ENCODE measurements at regions not wholly inside any gene's neighbourhood (a gene's known extent, or its start where the extent isn't known, plus 50 kb on each side); places are given as distances from the start of the nearest gene placed in this dataset.

DNA sequence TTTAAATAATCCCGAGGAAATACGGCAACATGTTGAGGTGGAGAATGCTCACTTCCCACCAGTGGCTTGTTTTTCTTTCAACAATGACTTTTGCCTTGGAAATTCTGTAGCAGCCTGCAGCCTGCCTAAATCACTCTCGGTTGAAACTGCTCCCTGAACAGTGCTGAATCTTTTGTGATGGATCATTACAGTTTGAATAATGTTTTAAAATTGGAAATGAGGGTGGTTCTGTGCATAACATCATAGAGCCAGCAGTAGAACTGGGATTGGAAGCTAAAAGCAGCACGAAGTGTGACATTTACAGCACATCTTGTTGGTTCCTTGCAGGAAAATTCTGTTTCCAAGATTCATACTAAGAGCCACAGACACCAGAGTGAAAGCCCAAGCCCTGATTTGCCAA is 74.1 kb upstream of the GPR12 start:
- Histone ChIP-seq H3K36me3 (ENCODE audit: control insufficient read depth, low read length) (no peaks in the 10 kb centered on the region), H3K9me2 (replicated peaks; ENCODE audit: control insufficient read depth, low read length) (no peaks in the 10 kb centered on the region), H4K20me1 (ENCODE audit: control insufficient read depth, insufficient read depth, low read depth, low read length) (no peaks in the 10 kb centered on the region), H3K4me2 (ENCODE audit: low read length) (no peak overlapping the region), H3K4me1 (ENCODE audit: control insufficient read depth, low read length) (no peaks in the 10 kb centered on the region), H3K9me3 (ENCODE audit: control insufficient read depth, insufficient read depth, low read length) (no peaks in the 10 kb centered on the region), H3K27me3 (ENCODE audit: control insufficient read depth, low read length) (peaks cover 10% of the 10 kb centered on the region; the same call in 1 of the 2 replicates), H3K79me2 (ENCODE audit: control insufficient read depth, low read length) (no peaks in the 10 kb centered on the region), H3K4me3 (ENCODE audit: low read length) (no peak overlapping the region), H3K27ac (ENCODE audit: low read depth, low read length) (no peak overlapping the region), H3F3A (ENCODE audit: control insufficient read depth, insufficient read depth) (no peaks in the 10 kb centered on the region)
- TF ChIP-seq EZH2phosphoT487 (IDR thresholded peaks at IDR 0.05; ENCODE audit: borderline replicate concordance, low read length) (no peak), CTCF (IDR thresholded peaks at IDR 0.05; ENCODE audit: low read depth, low read length, poor library complexity, severe bottlenecking) (no peak)

DNA sequence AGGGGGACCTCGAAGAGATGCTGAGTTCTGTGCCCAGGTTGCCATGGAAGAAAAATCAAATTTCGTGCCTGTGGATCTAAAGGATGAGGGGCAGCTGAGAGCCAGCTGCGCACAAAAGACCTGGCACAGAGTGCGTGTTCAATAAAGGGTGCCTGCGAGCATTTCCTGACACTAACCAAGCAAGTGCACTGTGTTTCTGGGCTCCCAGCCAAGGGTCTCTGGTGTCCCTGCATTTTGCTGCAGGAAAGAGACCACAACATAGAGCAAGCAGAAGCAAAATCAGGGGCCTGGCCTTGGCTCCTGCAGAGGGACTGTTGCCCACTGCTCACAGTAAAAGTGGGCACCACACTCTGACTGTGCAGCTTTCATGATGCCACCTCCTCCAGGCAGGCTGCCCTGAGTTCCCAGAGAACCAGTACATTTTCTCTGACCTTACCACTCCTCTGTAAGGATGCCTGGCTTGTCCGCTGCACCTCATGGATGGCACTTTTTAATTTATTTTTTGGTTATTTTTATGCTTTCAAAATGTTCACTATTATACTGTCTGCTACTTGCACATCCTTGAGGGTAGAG is 70.8 kb upstream of the GPR12 start:
- H3K9me3 ChIP-seq (ENCODE audit: control insufficient read depth, insufficient read depth, low read length): no peaks in the 10 kb centered on the region
- no peaks in the 10 kb centered on the region for H3K36me3 ChIP-seq (ENCODE audit: control insufficient read depth, low read length)
- peaks cover 10% of the 10 kb centered on the region; the same call in 1 of the 2 replicates for H3K27me3 ChIP-seq (ENCODE audit: control insufficient read depth, low read length)
- no peaks in the 10 kb centered on the region for H3K79me2 ChIP-seq (ENCODE audit: control insufficient read depth, low read length)
- H3K4me2 ChIP-seq (ENCODE audit: low read length): no peak overlapping the region
- no peak overlapping the region for H3K4me3 ChIP-seq (ENCODE audit: low read length)
- H3F3A ChIP-seq (ENCODE audit: control insufficient read depth, insufficient read depth): no peaks in the 10 kb centered on the region
- H3K9me2 ChIP-seq (replicated peaks; ENCODE audit: control insufficient read depth, low read length): no peaks in the 10 kb centered on the region
- TF ChIP-seq EZH2phosphoT487 (IDR thresholded peaks at IDR 0.05; ENCODE audit: borderline replicate concordance, low read length) (no peak), CTCF (IDR thresholded peaks at IDR 0.05; ENCODE audit: low read depth, low read length, poor library complexity, severe bottlenecking) (no peak)
- no peaks in the 10 kb centered on the region for H4K20me1 ChIP-seq (ENCODE audit: control insufficient read depth, insufficient read depth, low read depth, low read length)
- H3K4me1 ChIP-seq (ENCODE audit: control insufficient read depth, low read length): no peaks in the 10 kb centered on the region
- no peak overlapping the region for H3K27ac ChIP-seq (ENCODE audit: low read depth, low read length)

GRCh38 chr13:26829716-26830115 is 69.1 kb upstream of the GPR12 start:
- H3K4me1 ChIP-seq (ENCODE audit: control insufficient read depth, low read length): no peaks in the 10 kb centered on the region
- H3K79me2 ChIP-seq (ENCODE audit: control insufficient read depth, low read length): no peaks in the 10 kb centered on the region
- no peaks in the 10 kb centered on the region for H3K9me3 ChIP-seq (ENCODE audit: control insufficient read depth, insufficient read depth, low read length)
- no peak overlapping the region for H3K4me2 ChIP-seq (ENCODE audit: low read length)
- TF ChIP-seq EZH2phosphoT487 (IDR thresholded peaks at IDR 0.05; ENCODE audit: borderline replicate concordance, low read length) (no peak), CTCF (IDR thresholded peaks at IDR 0.05; ENCODE audit: low read depth, low read length, poor library complexity, severe bottlenecking) (no peak)
- no peaks in the 10 kb centered on the region for H3F3A ChIP-seq (ENCODE audit: control insufficient read depth, insufficient read depth)
- no peak overlapping the region for H3K4me3 ChIP-seq (ENCODE audit: low read length)
- no peaks in the 10 kb centered on the region for H4K20me1 ChIP-seq (ENCODE audit: control insufficient read depth, insufficient read depth, low read depth, low read length)
- no peaks in the 10 kb centered on the region for H3K36me3 ChIP-seq (ENCODE audit: control insufficient read depth, low read length)
- peaks cover 3% of the 10 kb centered on the region; the same call in 1 of the 2 replicates for H3K27me3 ChIP-seq (ENCODE audit: control insufficient read depth, low read length)
- no peak overlapping the region for H3K27ac ChIP-seq (ENCODE audit: low read depth, low read length)
- H3K9me2 ChIP-seq (replicated peaks; ENCODE audit: control insufficient read depth, low read length): no peaks in the 10 kb centered on the region

Measured in DOHH2 (cell line).